C4-2B (cell line): ENCODE measurements at regions not wholly inside any gene's neighbourhood (a gene's known extent, or its start where the extent isn't known, plus 50 kb on each side); places are given as distances from the start of the nearest gene placed in this dataset.
"Not testable (repeated sequence)": the region's sequence is repeated elsewhere in the genome, so short reads cannot be mapped to it uniquely, and the experiment has no call there.

ENCODE experiments used
- H3K27ac ChIP-seq: fragments of 450-650 bp; 2 replicates; pipeline ENCODE4 v1.5.1; 2017
- CTCF ChIP-seq: fragments of 450-650 bp; conservative IDR thresholded peaks from 2 replicates; pipeline ENCODE4 v1.5.1; 2017; ENCODE audit warnings: mild to moderate bottlenecking
- ZFX ChIP-seq: fragments of 450-650 bp; IDR thresholded peaks from 2 replicates; pipeline ENCODE4 v1.6.1; 2017

GRCh38 chr14:30402846-30403245 lies 156.1 kb upstream of the G2E3 start:
- no peak for TF ChIP-seq CTCF
- TF ChIP-seq ZFX = no peak
- no peak overlapping the region for H3K27ac ChIP-seq

- H3K27ac ChIP-seq = no peak overlapping the region
- TF ChIP-seq ZFX = no peak
- no peak for TF ChIP-seq CTCF
These were observed 155.2 kb upstream of the G2E3 start for GRCh38 chr14:30403791-30404190.

GRCh38 chr14:30409508-30410015 lies 149.4 kb upstream of the G2E3 start:
- H3K27ac ChIP-seq = not testable (repeated sequence)

- TF ChIP-seq ZFX (no peak), CTCF (no peak)
- no peak overlapping the region for H3K27ac ChIP-seq
These were observed 148.0 kb upstream of the G2E3 start for GRCh38 chr14:30410986-30411385.

GRCh38 chr14:30413184-30413583 lies 145.8 kb upstream of the G2E3 start:
- not testable (repeated sequence) for H3K27ac ChIP-seq

- TF ChIP-seq ZFX = no peak
- no peak for TF ChIP-seq CTCF
- no peak overlapping the region for H3K27ac ChIP-seq
These were observed 141.8 kb upstream of the G2E3 start for GRCh38 chr14:30417121-30417520.

- TF ChIP-seq ZFX = no peak
- H3K27ac ChIP-seq = no peak overlapping the region
These were observed 141.0 kb upstream of the G2E3 start for GRCh38 chr14:30417999-30418398.

- H3K27ac ChIP-seq = no peak overlapping the region
- no peak for TF ChIP-seq ZFX
- TF ChIP-seq CTCF = no peak
These were observed 139.9 kb upstream of the G2E3 start for GRCh38 chr14:30419037-30419436.

GRCh38 chr14:30420515-30420914 lies 138.4 kb upstream of the G2E3 start:
- TF ChIP-seq ZFX = no peak
- no peak for TF ChIP-seq CTCF
- no peak overlapping the region for H3K27ac ChIP-seq
